ENCODE measurements at regions not wholly inside any gene's neighbourhood (a gene's known extent, or its start where the extent isn't known, plus 50 kb on each side); places are given as distances from the start of the nearest gene placed in this dataset.

DNA sequence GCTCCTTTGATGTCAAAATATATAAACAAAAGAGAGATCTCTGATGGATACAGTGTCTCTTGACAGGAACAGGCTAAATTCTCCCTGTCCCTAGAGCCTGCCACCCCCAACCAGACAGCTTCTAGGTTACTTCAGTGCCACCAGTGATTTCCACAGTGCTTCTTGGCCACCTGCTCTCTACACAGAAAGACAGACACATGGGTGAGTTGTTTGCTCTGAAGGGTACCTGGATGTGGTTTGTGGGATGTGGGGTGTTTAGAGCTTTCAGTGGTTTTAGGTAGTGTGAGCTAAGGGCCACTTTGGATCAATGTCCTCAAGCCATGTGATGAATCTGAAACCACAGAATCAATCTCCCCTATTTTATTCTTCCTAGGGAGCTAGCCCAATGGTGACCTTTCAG lies 125.4 kb downstream of the ANKRD18B start:
- ATAC-seq: no peak
- no peak for TF ChIP-seq CSRNP3 (CRISPR knock-in tag; IDR thresholded peaks at IDR 0.05)
- no peak for TF ChIP-seq TSHZ2 (CRISPR knock-in tag; IDR thresholded peaks at IDR 0.05)
- TF ChIP-seq POU6F1 (CRISPR knock-in tag; IDR thresholded peaks at IDR 0.05; ENCODE audit: borderline replicate concordance, low read depth): no peak
- TF ChIP-seq TCF4 (CRISPR knock-in tag; IDR thresholded peaks at IDR 0.05; ENCODE audit: borderline replicate concordance): no peak
- no peak for TF ChIP-seq CREB5 (CRISPR knock-in tag; IDR thresholded peaks at IDR 0.05; ENCODE audit: low read depth)
- no peak for TF ChIP-seq SNAI2 (CRISPR knock-in tag; IDR thresholded peaks at IDR 0.05)
- no peak for TF ChIP-seq ZNF565 (CRISPR knock-in tag; conservative IDR thresholded peaks at IDR 0.05; ENCODE audit: low read depth)
- TF ChIP-seq ZC3H10 (CRISPR knock-in tag; IDR thresholded peaks at IDR 0.05): no peak
- no peak for TF ChIP-seq ESRRG (CRISPR knock-in tag; IDR thresholded peaks at IDR 0.05)
- no peak for TF ChIP-seq TOX (CRISPR knock-in tag; IDR thresholded peaks at IDR 0.05; ENCODE audit: borderline replicate concordance)
- TF ChIP-seq CSDC2 (CRISPR knock-in tag; IDR thresholded peaks at IDR 0.05): no peak
- no peak for TF ChIP-seq PATZ1 (CRISPR knock-in tag; IDR thresholded peaks at IDR 0.05; ENCODE audit: borderline replicate concordance)
- no peak for TF ChIP-seq ISL1 (CRISPR knock-in tag; IDR thresholded peaks at IDR 0.05)
- no peak for TF ChIP-seq ZFP3 (CRISPR knock-in tag; IDR thresholded peaks at IDR 0.05)
- TF ChIP-seq ARNTL (CRISPR knock-in tag; IDR thresholded peaks at IDR 0.05; ENCODE audit: borderline replicate concordance, low read depth): no peak
- no peak for TF ChIP-seq OSR1 (CRISPR knock-in tag; IDR thresholded peaks at IDR 0.05)
- no peak for TF ChIP-seq RARB (CRISPR knock-in tag; IDR thresholded peaks at IDR 0.05)
- no peak for TF ChIP-seq BACH2 (CRISPR knock-in tag; IDR thresholded peaks at IDR 0.05; ENCODE audit: borderline replicate concordance)
- no peak for TF ChIP-seq ZNF8 (CRISPR knock-in tag; IDR thresholded peaks at IDR 0.05)
- no peak for TF ChIP-seq ZNF70 (CRISPR knock-in tag; IDR thresholded peaks at IDR 0.05)

DNA sequence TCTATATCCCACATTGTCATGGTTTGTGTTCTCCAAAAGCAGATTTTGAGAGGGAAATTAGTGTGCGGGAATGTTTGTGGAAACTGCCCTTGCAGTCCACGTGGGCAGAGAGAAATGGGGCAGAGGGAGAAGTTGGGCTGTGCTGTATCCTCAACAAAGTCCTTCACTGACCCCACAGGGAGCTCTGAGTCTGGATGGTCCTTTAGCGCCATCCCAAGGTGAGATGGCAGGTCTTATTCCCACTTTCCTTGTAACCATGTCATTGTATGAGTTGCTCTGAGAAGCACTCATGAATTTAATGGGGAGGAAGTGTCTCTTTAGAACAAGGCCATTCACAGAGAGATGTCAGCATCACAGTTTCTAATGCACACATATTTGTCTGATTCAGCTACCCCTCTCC lies 127.1 kb downstream of the ANKRD18B start:
- TF ChIP-seq TCF4 (CRISPR knock-in tag; IDR thresholded peaks at IDR 0.05; ENCODE audit: borderline replicate concordance) (no peak), ARNTL (CRISPR knock-in tag; IDR thresholded peaks at IDR 0.05; ENCODE audit: borderline replicate concordance, low read depth) (no peak), ZNF70 (CRISPR knock-in tag; IDR thresholded peaks at IDR 0.05) (no peak), TOX (CRISPR knock-in tag; IDR thresholded peaks at IDR 0.05; ENCODE audit: borderline replicate concordance) (no peak), ZNF8 (CRISPR knock-in tag; IDR thresholded peaks at IDR 0.05) (no peak), ISL1 (CRISPR knock-in tag; IDR thresholded peaks at IDR 0.05) (no peak), TSHZ2 (CRISPR knock-in tag; IDR thresholded peaks at IDR 0.05) (no peak), ZFP30 (CRISPR knock-in tag; IDR thresholded peaks at IDR 0.05) (no peak), CSDC2 (CRISPR knock-in tag; IDR thresholded peaks at IDR 0.05) (no peak), ESRRG (CRISPR knock-in tag; IDR thresholded peaks at IDR 0.05) (no peak), RARB (CRISPR knock-in tag; IDR thresholded peaks at IDR 0.05) (no peak), ZFP3 (CRISPR knock-in tag; IDR thresholded peaks at IDR 0.05) (no peak), CREB5 (CRISPR knock-in tag; IDR thresholded peaks at IDR 0.05; ENCODE audit: low read depth) (no peak), CSRNP3 (CRISPR knock-in tag; IDR thresholded peaks at IDR 0.05) (no peak)
- ATAC-seq: no peak

All from SK-N-SH treated with all-trans-retinoic acid at 6 μM for 48 hours (cell line).